ENCODE measurements at regions not wholly inside any gene's neighbourhood (a gene's known extent, or its start where the extent isn't known, plus 50 kb on each side); places are given as distances from the start of the nearest gene placed in this dataset.
"Not testable (repeated sequence)": the region's sequence is repeated elsewhere in the genome, so short reads cannot be mapped to it uniquely, and the experiment has no call there.

DNA sequence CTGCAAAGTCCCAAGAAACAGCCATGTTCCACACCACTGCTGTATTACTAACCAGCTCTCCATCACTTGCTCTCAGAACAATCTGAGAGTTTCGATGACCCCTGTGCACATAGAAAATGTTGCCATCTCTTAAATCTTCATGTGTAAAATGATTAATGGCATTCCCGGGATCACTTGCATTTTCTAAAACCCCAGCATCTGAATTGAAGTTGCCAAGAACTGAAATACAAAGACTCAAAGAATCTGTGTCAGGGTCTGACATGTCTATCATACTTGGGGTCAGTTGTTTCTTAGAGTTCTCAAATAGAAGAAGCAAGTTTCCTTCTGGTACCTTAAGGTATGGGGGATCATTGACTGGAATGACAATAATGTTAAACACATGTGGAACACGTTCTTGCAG, 115.1 kb downstream of the ESM1 start:
- peaks cover 13 to 47% (median 29%) of the 10 kb centered on the region in 4 donors for H3K4me1 ChIP-seq
- no peaks in the 10 kb centered on the region for H3K27me3 ChIP-seq
- intact Hi-C loops (cut with DNase I; ENCODE audit: low total_unique reads): no loop called here
- no peak for DNase-seq
- no peak overlapping the region for H3K4me3 ChIP-seq
- WGBS, 5 donors: 75 to 97% (median 90%) methylated on average over 3 of the region's 3 CpGs
- H3K9me3 ChIP-seq: no peaks in the 10 kb centered on the region
- no peak for TF ChIP-seq POLR2AphosphoS5 (IDR thresholded peaks at IDR 0.05)
- no peak for TF ChIP-seq POLR2A (IDR thresholded peaks at IDR 0.05)
- TF ChIP-seq EP300 (IDR thresholded peaks at IDR 0.05): no peak
- H3K27ac ChIP-seq: no peak overlapping the region
- no peaks in the 10 kb centered on the region for H3K36me3 ChIP-seq

DNA sequence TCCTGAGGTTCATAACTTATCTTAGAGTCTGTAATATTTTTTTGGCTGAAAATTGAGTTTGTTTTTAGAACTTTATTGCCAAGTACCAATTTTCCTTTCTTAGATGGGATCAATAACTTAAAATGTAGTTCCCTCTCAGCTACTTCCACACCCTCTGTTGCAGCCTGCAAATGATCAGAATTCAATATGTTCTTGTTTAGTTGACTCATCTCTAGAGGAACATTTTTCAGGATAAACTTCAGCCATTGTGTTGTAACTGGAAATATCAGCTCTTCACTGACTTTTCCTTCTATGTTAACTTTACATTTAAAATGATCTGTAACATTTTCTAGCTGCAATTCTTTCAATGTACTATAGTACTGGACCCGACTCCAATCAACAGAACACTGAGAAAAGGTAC, 115.7 kb downstream of the ESM1 start:
- intact Hi-C loops (cut with DNase I; ENCODE audit: low total_unique reads): no loop called here
- no peaks in the 10 kb centered on the region for H3K27me3 ChIP-seq
- no peaks in the 10 kb centered on the region for H3K9me3 ChIP-seq
- no peak for DNase-seq
- H3K4me3 ChIP-seq: no peak overlapping the region
- TF ChIP-seq POLR2A (IDR thresholded peaks at IDR 0.05) (no peak), EP300 (IDR thresholded peaks at IDR 0.05) (no peak), POLR2AphosphoS5 (IDR thresholded peaks at IDR 0.05) (no peak)
- TF ChIP-seq, protein P1, sequence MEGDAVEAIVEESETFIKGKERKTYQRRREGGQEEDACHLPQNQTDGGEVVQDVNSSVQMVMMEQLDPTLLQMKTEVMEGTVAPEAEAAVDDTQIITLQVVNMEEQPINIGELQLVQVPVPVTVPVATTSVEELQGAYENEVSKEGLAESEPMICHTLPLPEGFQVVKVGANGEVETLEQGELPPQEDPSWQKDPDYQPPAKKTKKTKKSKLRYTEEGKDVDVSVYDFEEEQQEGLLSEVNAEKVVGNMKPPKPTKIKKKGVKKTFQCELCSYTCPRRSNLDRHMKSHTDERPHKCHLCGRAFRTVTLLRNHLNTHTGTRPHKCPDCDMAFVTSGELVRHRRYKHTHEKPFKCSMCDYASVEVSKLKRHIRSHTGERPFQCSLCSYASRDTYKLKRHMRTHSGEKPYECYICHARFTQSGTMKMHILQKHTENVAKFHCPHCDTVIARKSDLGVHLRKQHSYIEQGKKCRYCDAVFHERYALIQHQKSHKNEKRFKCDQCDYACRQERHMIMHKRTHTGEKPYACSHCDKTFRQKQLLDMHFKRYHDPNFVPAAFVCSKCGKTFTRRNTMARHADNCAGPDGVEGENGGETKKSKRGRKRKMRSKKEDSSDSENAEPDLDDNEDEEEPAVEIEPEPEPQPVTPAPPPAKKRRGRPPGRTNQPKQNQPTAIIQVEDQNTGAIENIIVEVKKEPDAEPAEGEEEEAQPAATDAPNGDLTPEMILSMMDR (IDR thresholded peaks at IDR 0.05): no peak
- no peak overlapping the region for H3K27ac ChIP-seq
- WGBS, 5 donors: 90 to 100% (median 97%) methylated on average over 1 of the region's 1 CpG
- H3K4me1 ChIP-seq: peaks cover 13 to 41% (median 25%) of the 10 kb centered on the region in 4 donors
- no peaks in the 10 kb centered on the region for H3K36me3 ChIP-seq

DNA sequence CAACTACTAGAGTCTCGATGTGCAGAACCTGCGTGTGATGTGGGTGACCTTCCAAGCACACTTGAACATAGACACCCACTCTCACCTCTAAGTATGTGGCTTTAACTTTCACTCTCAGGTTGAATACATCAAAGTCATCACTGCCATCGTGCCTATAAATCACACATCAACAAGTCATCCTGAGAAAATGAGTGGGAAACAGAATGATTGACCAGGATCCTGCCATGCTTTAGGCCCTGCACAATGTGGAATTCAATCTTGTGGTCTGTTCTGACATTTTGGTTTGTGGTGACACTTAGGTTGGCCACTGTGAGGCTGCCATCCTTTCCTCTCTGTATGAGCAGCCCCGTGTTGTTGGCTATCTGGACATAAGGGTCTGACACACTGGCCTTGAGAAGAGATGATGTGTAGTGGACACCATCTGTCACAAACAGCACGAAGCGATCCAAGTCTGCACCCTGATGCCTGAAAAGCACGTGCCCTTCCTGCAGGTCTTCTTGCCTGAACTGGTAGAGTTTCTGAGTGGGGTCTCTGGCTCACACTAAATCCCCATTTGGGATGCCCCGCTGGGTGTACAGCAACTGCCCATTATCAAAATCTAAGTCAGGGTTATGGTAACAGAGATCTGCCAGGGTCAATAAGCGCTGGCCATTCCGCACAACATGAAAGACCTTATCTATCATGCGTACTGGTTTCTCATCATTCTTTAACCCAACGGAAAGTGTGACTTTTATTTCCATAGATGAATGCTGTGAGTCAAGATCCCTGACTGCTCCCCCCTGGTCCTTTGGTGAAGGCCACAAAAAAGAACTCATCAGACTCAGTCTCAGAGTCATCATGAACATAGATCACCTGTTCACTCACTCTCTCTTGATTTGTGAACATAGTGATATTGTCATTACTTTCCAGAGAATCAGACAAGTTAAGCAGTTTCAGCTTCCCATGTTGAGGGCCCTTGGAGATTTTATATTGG, 116.6 kb downstream of the ESM1 start:
- no peaks in the 10 kb centered on the region for H3K9me3 ChIP-seq
- no peaks in the 10 kb centered on the region for H3K27me3 ChIP-seq
- no peak for DNase-seq
- 79 to 89% (median 85%) methylated on average over 12 of the region's 12 CpGs for WGBS, 5 donors
- H3K36me3 ChIP-seq: no peaks in the 10 kb centered on the region
- H3K4me3 ChIP-seq: no peak overlapping the region
- intact Hi-C loops (cut with DNase I; ENCODE audit: low total_unique reads): no loop called here
- no peak for TF ChIP-seq POLR2A (IDR thresholded peaks at IDR 0.05)
- TF ChIP-seq, protein P1 (IDR thresholded peaks at IDR 0.05): no peak
- no peak for TF ChIP-seq EP300 (IDR thresholded peaks at IDR 0.05)
- no peak for TF ChIP-seq POLR2AphosphoS5 (IDR thresholded peaks at IDR 0.05)
- peaks cover 5 to 32% (median 21%) of the 10 kb centered on the region in 4 donors for H3K4me1 ChIP-seq
- no peak overlapping the region for H3K27ac ChIP-seq

DNA sequence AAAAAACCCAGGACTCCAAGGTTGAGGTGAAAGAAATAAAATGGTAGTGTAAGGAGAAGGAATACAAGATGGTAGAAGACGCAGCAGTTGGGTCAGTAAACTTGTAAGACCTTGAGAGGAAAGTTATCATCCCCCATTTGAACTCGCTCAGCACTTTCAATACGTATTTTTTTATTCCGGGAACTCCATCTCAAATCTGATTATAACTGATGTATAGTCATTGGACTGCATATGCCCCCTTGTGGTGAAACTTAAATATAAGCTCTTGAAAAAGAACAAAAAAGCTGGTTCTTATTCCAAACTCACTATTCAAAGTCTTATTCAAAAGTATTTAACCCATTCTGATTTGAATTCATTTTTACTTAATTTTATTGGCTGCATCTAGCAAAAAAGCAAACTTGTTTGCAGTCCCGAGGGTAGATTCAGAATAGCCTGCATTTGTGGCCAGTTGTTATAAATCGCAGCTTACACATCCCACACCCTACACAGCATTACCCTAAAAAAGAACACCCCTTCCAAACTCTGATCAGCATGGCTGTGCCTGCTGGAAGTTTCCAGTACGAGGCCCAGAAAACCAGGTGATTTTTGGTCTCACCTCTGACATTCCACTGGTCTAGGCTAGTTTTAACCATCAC, 118.0 kb downstream of the ESM1 start:
- no peaks in the 10 kb centered on the region for H3K9me3 ChIP-seq
- WGBS, 5 donors: 22 to 27% (median 24%) methylated on average over 7 of the region's 7 CpGs

DNA sequence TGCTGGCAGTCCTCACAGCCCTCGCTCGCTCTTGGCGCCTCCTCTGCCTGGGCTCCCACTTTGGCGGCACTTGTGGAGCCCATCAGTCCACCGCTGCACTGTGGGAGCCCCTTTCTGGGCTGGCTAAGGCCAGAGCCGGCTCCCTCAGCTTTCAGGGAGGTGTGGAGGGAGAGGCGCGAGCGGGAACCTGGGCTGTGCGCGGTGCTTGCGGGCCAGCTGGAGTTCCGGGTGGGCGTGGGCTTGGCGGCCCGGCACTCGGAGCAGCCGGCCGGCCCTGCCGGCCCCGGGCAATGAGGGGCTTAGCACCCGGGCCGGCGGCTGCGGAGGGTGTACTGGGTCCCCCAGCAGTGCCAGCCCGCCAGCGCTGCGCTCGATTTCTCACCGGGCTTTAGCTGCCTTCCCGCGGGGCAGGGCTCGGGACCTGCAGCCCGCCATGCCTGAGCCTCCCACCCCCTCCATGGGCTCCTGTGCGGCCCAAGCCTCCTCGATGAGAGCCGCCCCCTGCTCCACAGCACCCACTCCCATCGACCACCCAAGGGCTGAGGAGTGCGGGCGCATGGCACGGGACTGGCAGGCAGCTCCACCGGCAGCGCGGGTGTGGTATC, 120.4 kb downstream of the ESM1 start:
- H3K36me3 ChIP-seq; H3K4me1 ChIP-seq; H3K9me3 ChIP-seq; DNase-seq; H3K27me3 ChIP-seq; intact Hi-C loops (cut with DNase I; ENCODE audit: low total_unique reads); H3K4me3 ChIP-seq; H3K27ac ChIP-seq: not testable (repeated sequence)
- WGBS, 5 donors: 87 to 95% (median 95%) methylated on average over 11 to 44 of the region's 44 CpGs

More for the DNA sequence above, 118.0 kb downstream of the ESM1 start:
- no peak overlapping the region for H3K4me3 ChIP-seq
- peaks cover 0 to 21% (median 8%) of the 10 kb centered on the region in 4 donors for H3K4me1 ChIP-seq
- no peaks in the 10 kb centered on the region for H3K27me3 ChIP-seq
- H3K27ac ChIP-seq: no peak overlapping the region
- no peaks in the 10 kb centered on the region for H3K36me3 ChIP-seq
- TF ChIP-seq EP300 (IDR thresholded peaks at IDR 0.05) (no peak), POLR2A (IDR thresholded peaks at IDR 0.05) (no peak)
- TF ChIP-seq, protein P1 (IDR thresholded peaks at IDR 0.05): peak in 5 of 7 experiments; percentile 25 to 71 (median 57)
- intact Hi-C loops (cut with DNase I; ENCODE audit: low total_unique reads): no loop called here
- DNase-seq: peak in 1 of 2 donors; percentile 81

Measured in stomach (tissue), 8 donors.